ENCODE measurements at regions not wholly inside any gene's neighbourhood (a gene's known extent, or its start where the extent isn't known, plus 50 kb on each side); places are given as distances from the start of the nearest gene placed in this dataset.

- FAIRE-seq (no peak), DNase-seq (no peak)
- no peaks in the 10 kb centered on the region for H3K4me1 ChIP-seq (ENCODE audit: control insufficient read depth in 3 of 3, insufficient read depth in 2 of 3, low read depth in 1 of 3, low read length in 2 of 3)
- WGBS, 3 donors: 91 to 96% (median 94%) methylated on average over 7 of the region's 7 CpGs
- no peak overlapping the region for H3K27ac ChIP-seq (ENCODE audit: low read depth in 1 of 3, low read length in 2 of 3)
- no peak overlapping the region for H3K4me3 ChIP-seq (ENCODE audit: low read depth in 1 of 3, low read length in 3 of 3)
- H3K36me3 ChIP-seq (ENCODE audit: control insufficient read depth in 3 of 3, insufficient read depth in 2 of 3, low read depth in 1 of 3, low read length in 3 of 3): no peaks in the 10 kb centered on the region
- H3K27me3 ChIP-seq (ENCODE audit: control insufficient read depth in 3 of 3, insufficient read depth in 3 of 3, low read length in 3 of 3): no peaks in the 10 kb centered on the region
- no peaks in the 10 kb centered on the region for H3K9me3 ChIP-seq (ENCODE audit: control insufficient read depth in 2 of 2, insufficient read depth in 1 of 2, low read depth in 1 of 2, low read length in 1 of 2)
Observed at GRCh38 chr2:195493416-195493815, 163.6 kb upstream of the SLC39A10 start.

- 79 to 100% (median 92%) methylated on average over 2 of the region's 2 CpGs for WGBS, 3 donors
- Histone ChIP-seq H3K9me3 (ENCODE audit: control insufficient read depth in 2 of 2, insufficient read depth in 1 of 2, low read depth in 1 of 2, low read length in 1 of 2) (no peaks in the 10 kb centered on the region), H3K27ac (ENCODE audit: low read depth in 1 of 3, low read length in 2 of 3) (no peak overlapping the region), H3K4me3 (ENCODE audit: low read depth in 1 of 3, low read length in 3 of 3) (no peak overlapping the region), H3K36me3 (ENCODE audit: control insufficient read depth in 3 of 3, insufficient read depth in 2 of 3, low read depth in 1 of 3, low read length in 3 of 3) (no peaks in the 10 kb centered on the region), H3K27me3 (ENCODE audit: control insufficient read depth in 3 of 3, insufficient read depth in 3 of 3, low read length in 3 of 3) (no peaks in the 10 kb centered on the region), H3K4me1 (ENCODE audit: control insufficient read depth in 3 of 3, insufficient read depth in 2 of 3, low read depth in 1 of 3, low read length in 2 of 3) (no peaks in the 10 kb centered on the region)
- DNase-seq: no peak
- no peak for FAIRE-seq
Observed at GRCh38 chr2:195490319-195490718, 166.7 kb upstream of the SLC39A10 start.

- no peaks in the 10 kb centered on the region for H3K4me1 ChIP-seq (ENCODE audit: control insufficient read depth in 3 of 3, insufficient read depth in 2 of 3, low read depth in 1 of 3, low read length in 2 of 3)
- no peak for DNase-seq
- no peak overlapping the region for H3K27ac ChIP-seq (ENCODE audit: low read depth in 1 of 3, low read length in 2 of 3)
- H3K27me3 ChIP-seq (ENCODE audit: control insufficient read depth in 3 of 3, insufficient read depth in 3 of 3, low read length in 3 of 3): no peaks in the 10 kb centered on the region
- no peak overlapping the region for H3K4me3 ChIP-seq (ENCODE audit: low read depth in 1 of 3, low read length in 3 of 3)
- H3K9me3 ChIP-seq (ENCODE audit: control insufficient read depth in 2 of 2, insufficient read depth in 1 of 2, low read depth in 1 of 2, low read length in 1 of 2): no peaks in the 10 kb centered on the region
- no peaks in the 10 kb centered on the region for H3K36me3 ChIP-seq (ENCODE audit: control insufficient read depth in 3 of 3, insufficient read depth in 2 of 3, low read depth in 1 of 3, low read length in 3 of 3)
- no peak for FAIRE-seq
- WGBS, 3 donors: 82 to 98% (median 95%) methylated on average over 2 of the region's 2 CpGs
Observed at GRCh38 chr2:195489101-195489500, 167.9 kb upstream of the SLC39A10 start.

- DNase-seq: no peak
- Histone ChIP-seq H3K27me3 (ENCODE audit: control insufficient read depth in 3 of 3, insufficient read depth in 3 of 3, low read length in 3 of 3) (no peaks in the 10 kb centered on the region), H3K9me3 (ENCODE audit: control insufficient read depth in 2 of 2, insufficient read depth in 1 of 2, low read depth in 1 of 2, low read length in 1 of 2) (no peaks in the 10 kb centered on the region), H3K36me3 (ENCODE audit: control insufficient read depth in 3 of 3, insufficient read depth in 2 of 3, low read depth in 1 of 3, low read length in 3 of 3) (no peaks in the 10 kb centered on the region), H3K27ac (ENCODE audit: low read depth in 1 of 3, low read length in 2 of 3) (no peak overlapping the region), H3K4me3 (ENCODE audit: low read depth in 1 of 3, low read length in 3 of 3) (no peak overlapping the region), H3K4me1 (ENCODE audit: control insufficient read depth in 3 of 3, insufficient read depth in 2 of 3, low read depth in 1 of 3, low read length in 2 of 3) (no peaks in the 10 kb centered on the region)
- FAIRE-seq: no peak
Observed at GRCh38 chr2:195488567-195488966, 168.5 kb upstream of the SLC39A10 start.

GRCh38 chr2:195486987-195487644 is 169.9 kb upstream of the SLC39A10 start:
- FAIRE-seq: no peak
- no peak overlapping the region for H3K27ac ChIP-seq (ENCODE audit: low read depth in 1 of 3, low read length in 2 of 3)
- H3K9me3 ChIP-seq (ENCODE audit: control insufficient read depth in 2 of 2, insufficient read depth in 1 of 2, low read depth in 1 of 2, low read length in 1 of 2): no peaks in the 10 kb centered on the region
- H3K4me1 ChIP-seq (ENCODE audit: control insufficient read depth in 3 of 3, insufficient read depth in 2 of 3, low read depth in 1 of 3, low read length in 2 of 3): no peaks in the 10 kb centered on the region
- H3K4me3 ChIP-seq (ENCODE audit: low read depth in 1 of 3, low read length in 3 of 3): no peak overlapping the region
- H3K27me3 ChIP-seq (ENCODE audit: control insufficient read depth in 3 of 3, insufficient read depth in 3 of 3, low read length in 3 of 3): no peaks in the 10 kb centered on the region
- 29 to 42% (median 37%) methylated on average over 1 of the region's 1 CpG for WGBS, 3 donors
- peak; percentile 24 to 27 for DNase-seq
- H3K36me3 ChIP-seq (ENCODE audit: control insufficient read depth in 3 of 3, insufficient read depth in 2 of 3, low read depth in 1 of 3, low read length in 3 of 3): no peaks in the 10 kb centered on the region

- H3K27me3 ChIP-seq (ENCODE audit: control insufficient read depth in 3 of 3, insufficient read depth in 3 of 3, low read length in 3 of 3): no peaks in the 10 kb centered on the region
- H3K4me3 ChIP-seq (ENCODE audit: low read depth in 1 of 3, low read length in 3 of 3): no peak overlapping the region
- H3K27ac ChIP-seq (ENCODE audit: low read depth in 1 of 3, low read length in 2 of 3): no peak overlapping the region
- DNase-seq (no peak), FAIRE-seq (no peak)
- WGBS, 3 donors: 63 to 77% (median 74%) methylated on average over 2 of the region's 2 CpGs
- no peaks in the 10 kb centered on the region for H3K4me1 ChIP-seq (ENCODE audit: control insufficient read depth in 3 of 3, insufficient read depth in 2 of 3, low read depth in 1 of 3, low read length in 2 of 3)
- no peaks in the 10 kb centered on the region for H3K9me3 ChIP-seq (ENCODE audit: control insufficient read depth in 2 of 2, insufficient read depth in 1 of 2, low read depth in 1 of 2, low read length in 1 of 2)
- no peaks in the 10 kb centered on the region for H3K36me3 ChIP-seq (ENCODE audit: control insufficient read depth in 3 of 3, insufficient read depth in 2 of 3, low read depth in 1 of 3, low read length in 3 of 3)
Observed at GRCh38 chr2:195486520-195486919, 170.5 kb upstream of the SLC39A10 start.

GRCh38 chr2:195482010-195482409 is 175.0 kb upstream of the SLC39A10 start:
- no peaks in the 10 kb centered on the region for H3K4me1 ChIP-seq (ENCODE audit: control insufficient read depth in 3 of 3, insufficient read depth in 2 of 3, low read depth in 1 of 3, low read length in 2 of 3)
- DNase-seq (no peak), FAIRE-seq (no peak)
- H3K9me3 ChIP-seq (ENCODE audit: control insufficient read depth in 2 of 2, insufficient read depth in 1 of 2, low read depth in 1 of 2, low read length in 1 of 2): no peaks in the 10 kb centered on the region
- H3K27me3 ChIP-seq (ENCODE audit: control insufficient read depth in 3 of 3, insufficient read depth in 3 of 3, low read length in 3 of 3): no peaks in the 10 kb centered on the region
- H3K4me3 ChIP-seq (ENCODE audit: low read depth in 1 of 3, low read length in 3 of 3): no peak overlapping the region
- no peak overlapping the region for H3K27ac ChIP-seq (ENCODE audit: low read depth in 1 of 3, low read length in 2 of 3)
- no peaks in the 10 kb centered on the region for H3K36me3 ChIP-seq (ENCODE audit: control insufficient read depth in 3 of 3, insufficient read depth in 2 of 3, low read depth in 1 of 3, low read length in 3 of 3)
- 72 to 87% (median 86%) methylated on average over 1 of the region's 1 CpG for WGBS, 3 donors

GRCh38 chr2:195480121-195480520 is 176.9 kb upstream of the SLC39A10 start:
- no peaks in the 10 kb centered on the region for H3K9me3 ChIP-seq (ENCODE audit: control insufficient read depth in 2 of 2, insufficient read depth in 1 of 2, low read depth in 1 of 2, low read length in 1 of 2)
- H3K36me3 ChIP-seq (ENCODE audit: control insufficient read depth in 3 of 3, insufficient read depth in 2 of 3, low read depth in 1 of 3, low read length in 3 of 3): no peaks in the 10 kb centered on the region
- no peaks in the 10 kb centered on the region for H3K4me1 ChIP-seq (ENCODE audit: control insufficient read depth in 3 of 3, insufficient read depth in 2 of 3, low read depth in 1 of 3, low read length in 2 of 3)
- FAIRE-seq (no peak), DNase-seq (no peak)
- H3K4me3 ChIP-seq (ENCODE audit: low read depth in 1 of 3, low read length in 3 of 3): no peak overlapping the region
- H3K27ac ChIP-seq (ENCODE audit: low read depth in 1 of 3, low read length in 2 of 3): no peak overlapping the region
- H3K27me3 ChIP-seq (ENCODE audit: control insufficient read depth in 3 of 3, insufficient read depth in 3 of 3, low read length in 3 of 3): no peaks in the 10 kb centered on the region

GRCh38 chr2:195479407-195479806 is 177.6 kb upstream of the SLC39A10 start:
- no peaks in the 10 kb centered on the region for H3K27me3 ChIP-seq (ENCODE audit: control insufficient read depth in 3 of 3, insufficient read depth in 3 of 3, low read length in 3 of 3)
- H3K36me3 ChIP-seq (ENCODE audit: control insufficient read depth in 3 of 3, insufficient read depth in 2 of 3, low read depth in 1 of 3, low read length in 3 of 3): no peaks in the 10 kb centered on the region
- WGBS, 3 donors: 82 to 86% (median 85%) methylated on average over 3 of the region's 3 CpGs
- H3K4me1 ChIP-seq (ENCODE audit: control insufficient read depth in 3 of 3, insufficient read depth in 2 of 3, low read depth in 1 of 3, low read length in 2 of 3): no peaks in the 10 kb centered on the region
- H3K4me3 ChIP-seq (ENCODE audit: low read depth in 1 of 3, low read length in 3 of 3): no peak overlapping the region
- FAIRE-seq: no peak
- no peaks in the 10 kb centered on the region for H3K9me3 ChIP-seq (ENCODE audit: control insufficient read depth in 2 of 2, insufficient read depth in 1 of 2, low read depth in 1 of 2, low read length in 1 of 2)
- no peak overlapping the region for H3K27ac ChIP-seq (ENCODE audit: low read depth in 1 of 3, low read length in 2 of 3)
- DNase-seq: no peak

Data from small intestine (tissue), 7 donors.